ENCODE measurements at regions not wholly inside any gene's neighbourhood (a gene's known extent, or its start where the extent isn't known, plus 50 kb on each side); places are given as distances from the start of the nearest gene placed in this dataset.

DNA sequence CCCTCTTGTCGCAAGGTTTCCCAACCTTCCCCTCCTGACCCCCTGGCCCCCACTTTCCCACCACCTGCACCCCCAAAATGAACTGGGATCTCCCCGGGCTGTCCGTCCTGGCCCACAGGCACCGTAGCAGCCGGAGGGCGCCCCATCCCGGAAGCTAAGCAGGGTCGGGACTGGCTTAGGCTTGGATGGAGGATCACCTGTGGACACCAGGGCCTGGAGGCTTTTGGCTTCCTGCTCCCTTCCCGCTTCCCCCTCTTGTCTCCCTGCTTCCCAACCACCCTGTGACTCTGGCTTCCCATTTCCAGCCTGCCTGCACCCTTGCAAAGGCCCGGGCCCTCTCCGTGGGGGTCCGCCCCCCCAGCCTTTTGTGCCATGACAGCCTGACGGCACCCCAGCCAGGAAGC, 2291.3 kb downstream of the TP53TG3F start:
- no peak overlapping the region for H3K27ac Mint-ChIP-seq
- peaks cover 0 to 4% (median 0%) of the 10 kb centered on the region in 3 donors for H3K9me3 Mint-ChIP-seq
- no peaks in the 10 kb centered on the region for H3K36me3 Mint-ChIP-seq
- H3K4me3 Mint-ChIP-seq: no peak overlapping the region
- H3K4me1 Mint-ChIP-seq: no peaks in the 10 kb centered on the region
- H3K27me3 Mint-ChIP-seq: no peaks in the 10 kb centered on the region

DNA sequence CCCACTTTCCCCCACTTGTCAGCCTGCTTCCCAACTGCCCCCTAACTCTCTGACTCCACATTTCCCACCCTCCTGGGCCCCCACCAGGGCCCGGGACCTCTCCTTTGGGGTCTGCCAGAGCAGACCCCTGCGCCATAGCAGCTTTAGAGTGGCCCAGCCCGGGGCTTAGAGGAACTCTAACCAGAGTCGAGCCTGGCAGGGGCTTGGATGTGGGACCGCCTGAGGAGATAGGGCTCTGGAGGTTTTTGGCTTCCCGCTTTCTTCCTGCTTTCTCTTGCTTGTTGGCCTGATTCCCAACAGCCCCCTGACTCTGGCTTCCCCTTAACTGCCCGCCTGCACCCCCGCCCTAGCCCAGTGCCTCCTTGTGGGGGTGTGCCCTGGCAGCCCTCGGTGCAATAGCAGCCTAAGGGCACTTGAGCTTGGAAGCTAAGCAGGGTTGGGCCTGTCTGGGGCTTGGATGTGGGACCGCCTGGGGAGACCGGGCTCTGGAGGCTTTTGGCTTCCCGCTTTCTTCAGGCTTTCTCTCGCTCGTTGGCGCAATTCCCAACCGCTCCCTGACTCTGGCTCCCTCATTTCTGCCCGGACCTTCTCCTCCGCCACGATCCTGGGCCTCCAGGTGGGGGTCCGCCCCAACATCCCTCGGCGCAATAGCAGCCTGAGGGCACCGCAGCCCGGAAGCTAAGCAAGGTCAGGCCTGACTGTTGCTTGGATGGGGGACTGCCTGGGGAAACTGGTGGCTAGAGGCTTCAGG, 2292.0 kb downstream of the TP53TG3F start:
- peaks cover 0 to 4% (median 0%) of the 10 kb centered on the region in 3 donors for H3K9me3 Mint-ChIP-seq
- no peak overlapping the region for H3K27ac Mint-ChIP-seq
- H3K36me3 Mint-ChIP-seq: no peaks in the 10 kb centered on the region
- H3K4me3 Mint-ChIP-seq: no peak overlapping the region
- H3K27me3 Mint-ChIP-seq: no peaks in the 10 kb centered on the region
- no peaks in the 10 kb centered on the region for H3K4me1 Mint-ChIP-seq

DNA sequence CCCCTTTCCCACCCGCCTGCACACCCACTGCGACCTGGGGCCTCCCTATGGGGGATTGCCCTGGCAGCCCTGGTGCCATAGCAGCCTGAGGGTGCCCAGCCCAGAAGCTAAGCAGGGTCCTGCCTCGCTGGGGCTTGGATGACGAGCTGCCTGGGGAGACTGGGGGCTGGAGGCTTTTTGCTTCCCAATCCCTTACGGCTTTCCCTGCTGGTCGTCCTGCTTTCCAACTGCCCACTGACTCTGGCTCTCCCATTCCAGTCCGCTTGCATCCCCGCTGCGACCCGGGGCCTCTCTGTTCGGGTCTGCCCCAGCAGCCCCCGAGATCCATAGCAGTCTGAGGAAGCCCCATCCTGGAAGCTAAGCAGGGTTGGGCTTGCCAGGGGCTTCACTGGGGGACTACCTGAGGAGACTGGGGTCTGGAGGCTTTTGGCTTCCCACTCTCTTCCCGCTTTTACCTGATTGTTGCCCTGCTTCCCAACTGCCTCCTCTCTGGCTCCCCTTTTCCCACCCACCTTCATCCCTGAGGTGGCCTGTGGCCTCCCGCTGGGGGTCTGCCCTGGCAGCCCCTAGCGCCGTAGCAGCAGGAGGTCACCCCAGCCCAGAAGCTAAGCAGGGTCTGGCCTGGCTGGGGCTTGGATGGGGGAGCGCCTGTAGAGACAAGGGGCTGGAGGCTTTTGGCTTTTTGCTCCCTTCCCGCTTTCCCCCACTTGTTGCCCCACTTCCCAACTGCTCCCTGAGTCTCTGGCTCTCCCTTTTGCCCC, 2292.8 kb downstream of the TP53TG3F start:
- H3K27ac Mint-ChIP-seq: no peak overlapping the region
- H3K4me3 Mint-ChIP-seq: no peak overlapping the region
- no peaks in the 10 kb centered on the region for H3K36me3 Mint-ChIP-seq
- H3K9me3 Mint-ChIP-seq: peaks cover 0 to 4% (median 2%) of the 10 kb centered on the region in 3 donors
- no peaks in the 10 kb centered on the region for H3K4me1 Mint-ChIP-seq
- no peaks in the 10 kb centered on the region for H3K27me3 Mint-ChIP-seq

DNA sequence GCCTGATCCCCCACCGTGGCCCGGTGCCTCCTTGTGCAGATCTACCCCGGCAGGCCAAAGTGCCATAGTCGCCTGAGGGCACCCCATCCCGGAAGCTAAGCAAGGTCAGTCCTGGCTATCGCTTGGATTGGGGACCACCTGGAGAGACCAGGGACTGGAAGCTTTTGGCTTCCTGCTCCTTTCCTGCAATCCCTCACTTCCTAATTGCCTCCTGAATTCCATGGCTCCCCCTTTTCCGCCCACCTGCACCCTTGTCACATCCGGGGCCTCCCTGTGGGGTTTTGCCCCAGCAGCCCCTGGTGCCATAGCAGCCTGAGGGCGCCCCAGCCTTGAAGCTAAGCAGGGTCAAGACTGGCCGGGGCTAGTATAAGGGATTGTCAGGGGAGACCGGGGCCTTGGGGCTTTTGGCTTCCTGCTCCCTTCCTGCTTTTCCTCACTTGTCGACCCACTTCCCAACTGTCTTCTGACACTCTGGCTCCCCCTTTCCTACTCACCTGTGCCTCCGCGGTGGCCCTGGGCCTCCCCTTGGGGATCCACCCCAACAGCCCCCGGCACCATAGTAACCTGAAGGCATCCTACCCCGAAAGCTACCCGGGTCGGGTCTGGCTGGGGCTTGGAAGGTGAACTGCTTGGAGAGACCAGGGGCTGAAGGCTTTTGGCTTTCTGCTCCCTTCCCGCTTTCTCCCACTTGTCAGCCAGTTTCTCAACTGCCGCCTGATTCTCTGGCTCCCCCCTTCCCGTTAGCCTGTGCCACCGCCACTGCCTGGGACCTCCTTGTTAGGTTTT, 2293.6 kb downstream of the TP53TG3F start:
- H3K4me1 Mint-ChIP-seq: no peaks in the 10 kb centered on the region
- H3K9me3 Mint-ChIP-seq: peaks cover 0 to 4% (median 2%) of the 10 kb centered on the region in 3 donors
- no peaks in the 10 kb centered on the region for H3K27me3 Mint-ChIP-seq
- no peaks in the 10 kb centered on the region for H3K36me3 Mint-ChIP-seq
- no peak overlapping the region for H3K27ac Mint-ChIP-seq
- H3K4me3 Mint-ChIP-seq: no peak overlapping the region

DNA sequence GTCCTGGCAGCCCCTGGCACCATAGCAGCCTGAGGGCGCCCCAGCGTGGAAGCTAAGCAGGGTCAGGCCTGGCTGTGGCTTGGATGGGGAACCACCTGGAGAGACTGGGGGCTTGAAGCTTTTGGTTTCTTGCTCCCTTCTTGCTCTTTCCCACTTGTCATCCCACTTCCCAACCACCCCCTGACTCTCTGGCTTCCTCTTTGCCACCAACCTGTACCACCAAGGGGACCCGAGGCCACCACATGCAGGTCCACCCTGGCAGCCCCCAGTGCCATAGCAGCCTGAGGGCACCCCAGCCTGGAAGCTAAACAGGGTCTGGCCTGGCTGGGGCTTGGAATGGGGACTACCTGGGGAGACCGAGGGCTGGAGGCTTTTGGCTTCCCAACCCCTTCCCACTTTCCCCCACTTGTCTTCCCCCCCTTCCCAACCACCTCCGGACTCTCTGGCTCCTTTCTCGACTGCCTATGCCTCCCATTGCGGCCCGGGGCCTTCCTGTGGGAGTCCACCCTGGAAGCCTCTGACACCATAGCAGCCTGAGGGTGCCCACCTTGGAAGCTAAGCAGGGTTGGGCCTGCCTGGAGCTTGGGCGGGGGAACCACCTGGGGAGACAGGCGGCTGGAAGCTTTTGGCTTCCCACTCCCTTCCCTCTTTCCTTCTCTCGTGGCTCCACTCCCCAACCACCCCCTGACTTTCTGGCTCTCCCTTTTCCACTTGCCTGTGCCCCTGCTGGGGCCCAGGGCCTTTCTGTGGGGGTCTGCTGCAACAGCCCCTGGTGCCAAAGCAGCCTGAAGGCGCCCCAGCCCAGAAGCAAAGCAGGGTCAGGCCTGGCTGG, 2294.4 kb downstream of the TP53TG3F start:
- Mint-ChIP-seq H3K4me1 (no peaks in the 10 kb centered on the region), H3K27ac (no peak overlapping the region), H3K27me3 (no peaks in the 10 kb centered on the region), H3K36me3 (no peaks in the 10 kb centered on the region), H3K9me3 (peaks cover 0 to 4% (median 2%) of the 10 kb centered on the region in 3 donors), H3K4me3 (no peak overlapping the region)

DNA sequence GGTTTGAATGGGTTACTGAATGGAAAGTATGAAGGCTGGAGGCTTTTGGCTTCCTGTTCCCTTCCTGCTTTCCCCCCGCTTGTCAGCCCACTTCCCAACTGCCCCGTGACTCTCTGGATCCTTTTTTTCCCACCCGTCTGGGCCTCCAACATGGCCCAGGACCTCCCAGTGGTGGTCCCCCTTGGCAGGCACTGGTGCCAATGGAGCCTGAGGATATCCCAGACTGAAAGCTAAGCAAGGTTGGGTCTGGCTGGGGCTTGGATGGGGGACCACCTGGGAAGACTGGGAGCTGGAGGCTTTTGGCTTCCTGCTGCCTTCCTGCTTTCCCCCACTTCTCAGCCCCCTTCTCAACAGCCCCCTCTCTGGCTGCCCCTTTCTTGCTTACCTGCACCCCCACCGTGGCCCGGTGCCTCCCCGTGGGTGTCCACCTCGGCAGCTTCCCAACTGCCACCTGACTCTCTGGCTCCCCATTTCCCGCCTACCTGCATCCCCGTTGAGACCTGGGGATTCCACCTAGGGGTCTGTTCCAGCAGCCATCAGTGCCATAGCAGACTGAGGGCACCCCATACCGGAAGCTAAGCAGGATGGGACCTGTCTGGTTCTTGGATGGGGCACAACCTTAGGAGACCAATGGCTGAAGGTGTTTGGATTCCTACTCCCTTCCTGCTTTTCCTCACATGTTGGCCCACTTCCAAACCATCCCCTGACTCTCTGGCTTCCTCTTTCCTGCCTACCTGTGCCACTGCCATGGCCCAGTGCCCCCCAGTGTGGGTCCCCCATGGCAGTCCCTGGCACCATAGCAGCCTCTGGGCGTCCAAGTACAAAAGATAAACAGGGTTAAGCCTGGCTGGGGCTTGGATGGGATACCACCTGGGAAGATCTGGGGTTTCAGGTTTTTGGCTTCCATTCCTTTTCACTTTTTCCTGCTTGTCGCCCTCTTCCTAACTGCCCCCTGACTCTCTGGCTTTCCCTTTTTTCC, 2295.3 kb downstream of the TP53TG3F start:
- peaks cover 0 to 4% (median 2%) of the 10 kb centered on the region in 3 donors for H3K9me3 Mint-ChIP-seq
- H3K27ac Mint-ChIP-seq: no peak overlapping the region
- H3K36me3 Mint-ChIP-seq: no peaks in the 10 kb centered on the region
- peak overlapping the region in 1 of 4 donors; percentile 47 for H3K4me3 Mint-ChIP-seq
- no peaks in the 10 kb centered on the region for H3K4me1 Mint-ChIP-seq
- H3K27me3 Mint-ChIP-seq: no peaks in the 10 kb centered on the region

DNA sequence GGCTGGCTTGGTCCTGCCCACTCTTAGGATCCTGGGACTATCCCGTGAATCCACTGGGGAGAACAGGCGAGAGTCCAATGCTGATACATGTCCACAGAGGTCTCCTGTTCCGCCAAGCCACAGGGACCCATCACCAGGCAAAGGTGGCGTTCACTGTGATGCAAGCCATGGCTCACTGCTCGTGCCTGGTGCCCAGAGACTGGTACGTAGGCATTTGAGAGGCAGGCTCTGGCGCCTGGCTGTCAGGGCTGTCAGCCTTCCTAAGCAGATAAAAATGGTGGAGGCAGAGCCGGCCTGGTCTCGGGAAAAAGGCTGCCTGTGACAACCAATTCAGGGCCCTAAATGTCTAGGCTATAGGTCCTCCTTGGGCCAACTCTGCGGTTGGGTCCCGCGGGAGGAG, 2329.0 kb downstream of the TP53TG3F start:
- H3K27me3 Mint-ChIP-seq: no peaks in the 10 kb centered on the region
- H3K27ac Mint-ChIP-seq: no peak overlapping the region
- H3K36me3 Mint-ChIP-seq: no peaks in the 10 kb centered on the region

DNA sequence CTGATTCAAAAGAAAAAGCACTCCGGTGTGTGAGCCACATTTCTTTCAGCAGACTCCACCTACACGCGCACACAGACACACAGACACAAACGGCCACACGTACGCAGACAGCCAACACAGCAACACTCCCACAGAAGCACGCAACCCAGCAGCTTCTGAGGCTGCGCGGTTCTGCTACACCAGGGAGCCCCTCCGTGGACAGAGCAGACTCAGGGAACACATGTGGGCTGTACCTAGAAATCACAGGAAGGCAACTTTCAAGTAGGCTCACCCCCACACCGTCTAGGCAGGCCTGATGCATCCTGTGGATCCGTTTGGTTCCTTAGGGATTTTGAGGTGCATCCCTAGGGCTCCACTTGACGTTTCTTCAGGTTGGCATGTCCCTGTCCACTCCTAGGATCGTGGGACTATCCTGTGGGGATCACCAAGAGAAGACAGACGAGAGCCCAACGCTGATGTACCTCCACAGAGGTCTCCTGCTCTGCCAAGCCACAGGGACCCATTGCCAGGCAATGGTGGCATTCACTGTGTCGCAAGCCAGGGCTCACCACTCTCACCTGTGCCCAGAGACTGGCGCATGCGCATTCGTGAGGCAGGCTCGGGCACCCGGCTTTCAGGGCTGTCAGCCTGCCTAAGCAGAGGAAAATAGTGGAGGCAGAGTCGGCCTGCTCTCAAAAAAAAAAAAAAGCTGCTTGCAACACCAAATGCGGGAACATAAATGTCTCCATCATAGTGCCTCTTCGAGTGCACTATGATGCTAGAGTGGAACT, 2333.3 kb downstream of the TP53TG3F start:
- Mint-ChIP-seq H3K27me3 (no peaks in the 10 kb centered on the region), H3K4me1 (no peaks in the 10 kb centered on the region), H3K36me3 (no peaks in the 10 kb centered on the region), H3K9me3 (peaks cover 0 to 7% (median 6%) of the 10 kb centered on the region in 3 donors), H3K4me3 (no peak overlapping the region), H3K27ac (no peak overlapping the region)

More for the DNA sequence above, 2329.0 kb downstream of the TP53TG3F start:
- peaks cover 6 to 11% (median 7%) of the 10 kb centered on the region in 3 donors for H3K9me3 Mint-ChIP-seq
- H3K4me1 Mint-ChIP-seq: peaks cover 0 to 1% (median 0%) of the 10 kb centered on the region in 3 donors
- H3K4me3 Mint-ChIP-seq: no peak overlapping the region

DNA sequence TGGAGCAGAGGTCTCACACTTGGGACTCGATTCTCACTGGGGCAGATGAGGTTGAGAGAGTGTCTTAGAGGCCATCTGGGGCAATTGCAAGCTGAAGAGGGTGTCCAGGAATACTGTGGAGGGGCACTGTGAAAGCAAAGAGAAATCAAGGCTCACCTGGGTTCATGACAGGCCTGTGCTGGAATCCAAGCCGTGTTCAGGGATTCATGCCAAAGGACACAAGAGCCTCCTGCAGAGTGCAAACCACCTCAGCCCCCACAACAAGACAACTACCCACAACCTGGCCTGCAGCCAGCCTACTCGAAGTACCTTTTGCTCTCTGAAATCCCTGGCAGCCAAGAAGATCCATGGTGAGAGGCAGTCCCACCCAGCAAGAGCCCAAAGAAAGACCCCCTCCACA, 2334.2 kb downstream of the TP53TG3F start:
- H3K27me3 Mint-ChIP-seq: no peaks in the 10 kb centered on the region
- H3K36me3 Mint-ChIP-seq: no peaks in the 10 kb centered on the region
- peaks cover under 1 to 8% (median 2%) of the 10 kb centered on the region in 3 donors for H3K9me3 Mint-ChIP-seq
- H3K27ac Mint-ChIP-seq: no peak overlapping the region
- no peaks in the 10 kb centered on the region for H3K4me1 Mint-ChIP-seq
- no peak overlapping the region for H3K4me3 Mint-ChIP-seq

DNA sequence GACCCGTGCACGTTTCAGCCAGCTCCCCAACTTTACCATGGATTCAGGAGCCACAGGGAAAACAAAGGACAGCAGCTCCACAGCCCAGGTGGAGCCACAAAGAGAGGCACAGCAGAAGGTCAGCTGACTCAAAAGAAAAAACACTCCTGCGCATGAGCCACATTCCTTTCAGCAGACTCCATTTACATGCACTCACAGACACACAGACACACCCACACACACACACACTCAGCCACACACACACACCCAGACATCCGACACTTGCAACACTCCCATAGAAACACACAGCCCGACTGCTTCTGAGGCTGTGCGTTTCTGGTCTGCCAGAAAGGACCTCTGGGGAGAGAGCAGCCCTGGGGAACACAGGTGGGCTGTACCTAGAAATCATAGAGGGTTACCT, 2335.5 kb downstream of the TP53TG3F start:
- Mint-ChIP-seq H3K27ac (no peak overlapping the region), H3K9me3 (peaks cover 2 to 10% (median 4%) of the 10 kb centered on the region in 3 donors), H3K4me1 (no peaks in the 10 kb centered on the region), H3K4me3 (no peak overlapping the region), H3K36me3 (no peaks in the 10 kb centered on the region), H3K27me3 (no peaks in the 10 kb centered on the region)

DNA sequence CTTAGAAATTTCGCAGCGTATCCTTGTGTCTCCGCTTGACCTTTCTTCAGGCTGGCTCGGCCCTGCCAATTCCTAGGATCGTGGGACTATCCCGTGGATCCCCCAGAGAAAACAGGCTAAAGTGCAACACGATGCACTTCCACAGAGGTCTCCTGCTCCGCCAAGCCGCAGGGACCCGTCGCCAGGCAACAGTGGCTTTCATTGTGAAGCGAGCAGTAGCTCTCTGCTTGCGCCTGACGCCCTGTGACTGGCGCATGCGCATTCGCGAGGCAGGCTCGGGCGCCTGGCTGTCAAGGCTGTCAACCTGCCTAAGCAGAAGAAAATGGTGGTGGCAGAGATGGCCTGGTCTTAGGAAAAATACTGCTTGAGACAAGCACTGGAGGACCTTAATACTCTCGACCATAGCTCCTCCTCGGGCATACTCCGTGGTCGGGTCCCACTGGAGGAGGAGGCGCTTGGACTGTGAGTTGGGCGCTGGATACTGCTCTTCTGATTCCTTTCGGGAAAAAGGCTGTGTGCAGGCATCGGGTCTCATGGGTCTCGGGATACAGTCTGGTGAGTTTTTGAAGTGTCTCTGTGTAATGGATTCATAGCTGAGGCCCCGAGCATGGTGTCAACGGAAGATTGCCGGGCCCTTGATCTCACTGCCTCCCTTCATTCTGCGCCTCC, 2336.1 kb downstream of the TP53TG3F start:
- Mint-ChIP-seq H3K27ac (no peak overlapping the region), H3K4me3 (no peak overlapping the region), H3K27me3 (no peaks in the 10 kb centered on the region), H3K4me1 (no peaks in the 10 kb centered on the region), H3K9me3 (peaks cover 2 to 10% (median 4%) of the 10 kb centered on the region in 3 donors), H3K36me3 (no peaks in the 10 kb centered on the region)

DNA sequence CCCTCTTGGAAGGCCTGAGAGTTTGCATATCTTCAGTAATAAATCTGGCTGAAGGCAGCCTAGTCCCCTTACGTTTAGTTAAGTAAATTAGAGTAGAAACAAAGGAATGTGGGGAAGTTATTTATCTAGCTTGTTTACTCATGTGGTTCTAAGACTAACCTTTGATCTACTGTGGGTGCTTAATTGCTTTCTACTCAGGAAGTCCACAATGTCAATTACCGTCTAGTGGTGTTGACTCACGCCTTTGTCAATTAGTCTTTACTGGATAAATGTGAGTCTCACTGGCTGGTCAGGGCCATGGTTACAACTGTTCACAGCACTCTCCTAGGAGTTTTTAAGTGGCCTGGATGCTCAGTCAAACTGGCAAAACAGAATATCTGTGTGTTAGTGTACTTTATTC, 2338.4 kb downstream of the TP53TG3F start:
- Mint-ChIP-seq H3K27me3 (no peaks in the 10 kb centered on the region), H3K4me3 (no peak overlapping the region), H3K9me3 (peaks cover 2 to 14% (median 9%) of the 10 kb centered on the region in 3 donors), H3K4me1 (no peaks in the 10 kb centered on the region), H3K27ac (no peak overlapping the region), H3K36me3 (no peaks in the 10 kb centered on the region)

Measured in IgD-negative memory B cell (primary cell).